Brain microvascular endothelial cell (primary cell): ENCODE measurements at regions not wholly inside any gene's neighbourhood (a gene's known extent, or its start where the extent isn't known, plus 50 kb on each side); places are given as distances from the start of the nearest gene placed in this dataset.

Experiments used
- DNase-seq: peaks from one replicate; pipeline ENCODE4 v3.0.0-alpha.2; 2020
- H3K27ac ChIP-seq: fragments of 250-450 bp; sonication (Bioruptor Pico); 2 replicates; pipeline ENCODE4 v1.5.1; 2020; ENCODE audit warnings: mild to moderate bottlenecking, moderate library complexity
- H3K27me3 ChIP-seq: fragments of 250-450 bp; sonication (Bioruptor Pico); replicated peaks from 2 replicates; pipeline ENCODE4 v1.5.1; 2020; ENCODE audit warnings: mild to moderate bottlenecking
- H3K36me3 ChIP-seq: fragments of 250-450 bp; sonication (Bioruptor Pico); replicated peaks from 2 replicates; pipeline ENCODE4 v1.5.1; 2020; ENCODE audit warnings: mild to moderate bottlenecking
- H3K4me3 ChIP-seq: 2 replicates; pipeline ENCODE4 v1.5.1; 2011; ENCODE audit warnings: low read depth, mild to moderate bottlenecking, control low read depth, low read length, moderate library complexity
- CTCF ChIP-seq: IDR thresholded peaks from 2 replicates; pipeline ENCODE4 v1.5.1; 2011; ENCODE audit warnings: low read depth, mild to moderate bottlenecking, moderate library complexity, low read length, control low read depth, inconsistent platforms; ENCODE audit errors: missing control alignments
- in situ Hi-C: cut with HindIII; loops from 2 replicates; pipeline ENCODE4 v1.10.0; 2017; ENCODE audit warnings: low sequenced_read_pairs, low pct_ligation_motif_present

- Histone ChIP-seq H3K36me3 (no peaks in the 10 kb centered on the region), H3K27me3 (no peaks in the 10 kb centered on the region), H3K4me3 (no peak overlapping the region), H3K27ac (no peak overlapping the region)
- DNase-seq = no peak
- in situ Hi-C loops = no loop called here
- TF ChIP-seq CTCF = no peak
These were observed 123.2 kb upstream of the ANKFN1 start for GRCh38 chr17:56030009-56030624.

- in situ Hi-C loops = no loop called here
- no peak overlapping the region for H3K27ac ChIP-seq
- no peak for TF ChIP-seq CTCF
- no peaks in the 10 kb centered on the region for H3K27me3 ChIP-seq
- DNase-seq = no peak
- no peak overlapping the region for H3K4me3 ChIP-seq
- H3K36me3 ChIP-seq = no peaks in the 10 kb centered on the region
These were observed 121.6 kb upstream of the ANKFN1 start for GRCh38 chr17:56031636-56032035.

GRCh38 chr17:56034197-56034635, 119.1 kb upstream of the ANKFN1 start:
- no peak overlapping the region for H3K27ac ChIP-seq
- in situ Hi-C loops = no loop called here
- no peak for DNase-seq
- no peaks in the 10 kb centered on the region for H3K27me3 ChIP-seq
- no peaks in the 10 kb centered on the region for H3K36me3 ChIP-seq
- H3K4me3 ChIP-seq = no peak overlapping the region
- no peak for TF ChIP-seq CTCF

- TF ChIP-seq CTCF = no peak
- DNase-seq = no peak
- no peak overlapping the region for H3K4me3 ChIP-seq
- no peaks in the 10 kb centered on the region for H3K27me3 ChIP-seq
- no peak overlapping the region for H3K27ac ChIP-seq
- no peaks in the 10 kb centered on the region for H3K36me3 ChIP-seq
- in situ Hi-C loops = no loop called here
These were observed 115.1 kb upstream of the ANKFN1 start for GRCh38 chr17:56038131-56038530.

GRCh38 chr17:56045872-56046271, 107.4 kb upstream of the ANKFN1 start:
- no peak for TF ChIP-seq CTCF
- Histone ChIP-seq H3K36me3 (no peaks in the 10 kb centered on the region), H3K4me3 (no peak overlapping the region), H3K27ac (no peak overlapping the region), H3K27me3 (no peaks in the 10 kb centered on the region)
- no peak for DNase-seq
- in situ Hi-C loops = no loop called here

- DNase-seq = no peak
- H3K27ac ChIP-seq = no peak overlapping the region
- H3K4me3 ChIP-seq = no peak overlapping the region
- no peaks in the 10 kb centered on the region for H3K36me3 ChIP-seq
- H3K27me3 ChIP-seq = no peaks in the 10 kb centered on the region
- TF ChIP-seq CTCF = no peak
- in situ Hi-C loops = no loop called here
These were observed 105.9 kb upstream of the ANKFN1 start for GRCh38 chr17:56047331-56047730.
